Activated CD4-positive, alpha-beta T cell treated with anti-CD3 and anti-CD28 coated beads, Interleukin-10, Interleukin-2, amounts not matched to agents 100 ng/mL and 50 ng/mL, durations not matched to agents 16 hours and 8 hours (primary cell): ENCODE measurements at regions not wholly inside any gene's neighbourhood (a gene's known extent, or its start where the extent isn't known, plus 50 kb on each side); places are given as distances from the start of the nearest gene placed in this dataset.
A peak's percentile ranks its signal among the peaks of the same experiment; 100 is the strongest.

ENCODE experiments used
- DNase-seq: peaks from one replicate; pipeline ENCODE4 v3.0.0-alpha.2; 2020

DNA sequence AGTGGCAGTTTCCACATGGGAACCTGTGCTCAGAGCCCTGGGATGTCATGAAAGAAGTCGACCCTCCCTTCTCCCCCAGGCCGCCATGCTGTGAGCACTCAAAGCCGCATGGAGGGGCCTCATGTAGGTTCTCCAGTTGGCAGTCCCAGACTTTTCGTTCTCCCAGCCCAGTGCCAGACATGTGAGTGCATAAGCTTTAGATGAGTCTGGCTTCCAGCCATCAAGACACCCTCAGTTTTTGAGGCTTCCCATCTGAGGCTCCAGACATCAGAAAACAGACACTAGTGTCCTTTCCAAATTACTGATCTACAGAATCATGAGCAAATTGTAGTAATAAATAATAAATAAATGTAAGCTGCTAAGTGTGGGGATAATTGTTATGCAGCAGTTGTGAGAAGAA is 136.5 kb upstream of the AGBL1 start:
- no peak for DNase-seq

DNA sequence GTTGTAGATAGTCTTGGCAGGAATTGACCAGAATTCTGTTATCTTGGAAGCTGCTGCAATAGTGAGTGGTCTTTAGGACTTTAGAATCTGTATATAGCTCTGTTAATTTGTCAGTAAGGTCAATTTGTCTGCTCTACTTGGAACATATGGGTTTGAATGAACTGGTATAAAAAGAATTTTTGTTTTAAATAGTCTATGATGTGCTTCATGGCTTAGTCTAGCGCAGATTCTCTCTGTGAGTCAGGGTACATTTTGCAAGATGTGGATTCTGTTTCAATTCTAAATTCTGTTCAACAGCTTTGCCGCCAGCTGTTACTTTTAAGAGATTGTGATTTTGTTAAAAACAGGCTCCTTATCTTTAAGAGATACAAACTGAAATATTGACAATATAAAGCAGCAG is 135.9 kb upstream of the AGBL1 start:
- no peak for DNase-seq

DNA sequence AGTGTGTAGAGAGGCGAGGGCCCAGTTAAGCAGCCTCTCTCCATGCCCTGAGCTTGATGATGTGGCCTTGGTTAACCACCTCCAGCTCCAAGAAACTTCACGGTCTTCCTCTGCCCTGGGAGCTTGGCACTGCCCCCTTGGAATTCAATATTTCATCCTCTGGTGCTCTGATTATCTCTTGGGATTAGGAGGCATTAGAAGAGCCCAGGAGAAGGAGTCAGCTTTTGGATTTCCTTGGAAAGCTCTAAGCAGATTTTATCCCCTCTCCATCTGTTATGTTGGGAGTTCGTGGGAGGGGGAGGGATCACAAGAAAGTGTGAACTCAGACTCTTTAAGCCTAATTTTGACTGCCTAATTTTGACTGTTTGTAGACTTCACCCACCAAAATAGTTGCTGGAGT is 132.7 kb upstream of the AGBL1 start:
- no peak for DNase-seq

DNA sequence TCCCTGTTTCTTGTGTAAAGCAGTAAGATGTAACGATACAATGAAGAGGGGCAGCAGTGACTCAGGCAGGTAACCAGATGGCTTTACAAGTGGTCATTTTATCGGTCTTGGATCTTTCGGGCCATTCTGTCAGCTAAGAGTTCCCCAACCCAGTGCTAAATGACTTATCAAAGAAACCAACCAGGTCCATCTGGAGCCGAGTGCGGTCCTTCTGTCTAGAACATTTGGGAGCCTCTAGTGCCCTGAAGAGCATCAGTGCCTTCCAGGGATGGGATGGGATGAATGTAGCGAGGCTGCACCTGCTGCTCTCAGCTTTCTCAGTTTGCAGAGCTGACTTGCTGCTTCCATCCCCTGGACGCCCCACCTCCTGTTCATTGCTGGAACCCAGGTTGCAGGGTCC is 131.7 kb upstream of the AGBL1 start:
- DNase-seq = no peak

DNA sequence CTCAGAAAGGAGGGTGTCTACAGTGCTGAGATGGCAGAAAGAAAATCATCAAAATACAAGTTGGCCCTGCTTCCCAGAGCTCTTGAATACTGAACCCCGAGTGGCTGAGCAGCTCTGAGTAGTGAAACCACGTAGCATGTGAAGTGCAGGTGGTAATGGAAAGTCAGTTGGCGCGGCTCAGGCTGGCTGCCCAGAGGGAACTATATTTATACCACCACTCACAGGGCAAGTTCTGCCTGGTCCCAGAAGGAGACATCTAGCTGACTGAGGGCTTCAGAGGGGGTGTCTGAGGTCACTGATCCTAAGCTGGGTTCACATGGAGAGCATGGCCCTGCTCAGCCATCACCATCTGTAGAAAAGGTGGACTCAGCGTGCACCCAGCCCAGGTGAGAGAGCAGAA is 129.6 kb upstream of the AGBL1 start:
- DNase-seq = no peak

DNA sequence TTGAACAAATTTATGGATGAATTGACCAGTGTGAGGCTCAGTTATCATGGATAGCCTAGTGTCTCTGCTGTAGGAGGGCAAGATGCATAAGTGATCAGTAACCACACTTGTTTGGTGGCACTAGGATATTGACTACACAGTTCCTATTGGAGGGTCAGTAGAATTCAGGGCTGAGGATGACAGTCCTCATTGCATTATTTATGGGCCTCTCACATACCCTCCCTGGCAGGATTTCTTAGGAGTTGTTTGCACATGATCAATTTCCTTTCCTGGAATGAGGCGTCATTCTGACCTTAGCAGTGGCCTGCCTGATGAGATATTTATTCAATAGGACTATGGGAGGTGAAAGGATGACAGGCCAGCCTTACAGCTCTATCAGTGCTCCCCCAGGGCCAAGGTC is 125.1 kb upstream of the AGBL1 start:
- no peak for DNase-seq

DNA sequence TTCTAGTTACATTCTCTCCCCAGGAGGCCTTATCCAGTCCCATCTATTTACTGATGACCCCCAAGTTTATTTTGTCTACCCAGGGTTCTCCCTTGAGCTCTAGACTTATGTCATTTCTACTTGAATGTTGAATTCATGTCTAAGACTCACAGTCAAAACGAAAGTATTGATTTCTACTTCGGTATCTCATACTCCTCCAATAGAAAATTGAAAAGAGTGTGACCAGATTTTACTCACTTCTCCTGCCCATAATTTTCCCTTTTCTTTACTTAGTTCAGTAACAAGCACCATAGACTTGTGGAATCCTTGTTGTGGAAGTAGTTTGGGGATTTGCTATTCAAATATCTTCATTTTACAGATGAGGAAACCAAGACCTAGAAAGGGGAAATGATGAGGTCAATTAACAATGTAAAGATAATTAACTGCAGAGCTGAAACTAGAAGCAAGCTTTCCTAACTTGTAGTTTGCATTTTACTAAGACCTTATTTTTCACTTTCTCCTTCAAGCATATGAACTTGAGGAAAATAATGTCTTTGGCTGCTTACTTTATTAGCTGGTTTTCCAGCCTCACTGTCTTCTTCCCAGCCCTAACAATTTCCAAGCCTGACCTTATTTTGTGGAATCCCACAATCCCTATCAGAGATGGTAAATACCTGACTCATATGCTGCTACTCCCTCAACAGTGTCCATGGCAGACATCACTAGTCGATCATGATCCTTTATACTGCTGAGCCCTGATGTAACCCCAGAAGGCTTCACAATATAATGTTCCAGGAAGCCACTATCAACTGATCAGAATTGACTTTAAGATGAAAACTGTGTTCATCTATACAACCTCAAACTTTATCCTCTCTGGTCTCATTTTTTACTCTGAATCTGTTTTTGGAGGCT is 123.9 kb upstream of the AGBL1 start:
- DNase-seq = peak; percentile 28

DNA sequence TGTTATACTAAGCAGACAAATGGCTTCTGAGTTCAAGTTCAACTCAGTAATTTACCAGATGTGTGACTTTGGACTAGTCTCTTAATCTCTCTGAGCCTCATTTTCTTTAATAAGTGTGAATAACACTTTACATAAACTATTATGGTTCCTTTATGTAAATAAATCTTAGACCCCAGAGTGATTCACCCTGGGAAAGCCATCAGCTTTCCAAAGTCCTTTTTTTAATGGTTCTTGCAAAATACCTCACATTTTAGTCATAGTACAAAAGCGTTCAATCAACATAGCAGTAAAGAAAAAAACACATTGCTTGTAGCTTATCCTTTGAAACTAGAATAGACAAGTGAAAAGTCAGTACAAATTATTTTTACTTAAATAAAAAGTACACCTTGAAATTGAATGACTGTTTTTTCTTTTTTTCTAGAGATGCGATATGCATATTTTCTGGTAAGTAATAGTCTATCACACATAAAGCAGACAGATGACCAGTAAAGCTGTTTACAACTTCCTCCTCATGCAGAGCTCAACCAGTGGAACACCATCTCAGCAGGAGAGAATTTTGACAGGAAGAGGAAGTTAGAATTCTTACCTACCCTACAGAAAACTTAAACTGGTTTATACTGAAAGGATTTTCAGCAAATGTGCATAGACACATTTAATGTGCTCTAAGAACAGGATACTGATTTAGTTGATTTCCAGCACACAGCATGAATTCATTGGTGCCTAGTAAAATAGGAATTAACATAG is 123.0 kb upstream of the AGBL1 start:
- no peak for DNase-seq

DNA sequence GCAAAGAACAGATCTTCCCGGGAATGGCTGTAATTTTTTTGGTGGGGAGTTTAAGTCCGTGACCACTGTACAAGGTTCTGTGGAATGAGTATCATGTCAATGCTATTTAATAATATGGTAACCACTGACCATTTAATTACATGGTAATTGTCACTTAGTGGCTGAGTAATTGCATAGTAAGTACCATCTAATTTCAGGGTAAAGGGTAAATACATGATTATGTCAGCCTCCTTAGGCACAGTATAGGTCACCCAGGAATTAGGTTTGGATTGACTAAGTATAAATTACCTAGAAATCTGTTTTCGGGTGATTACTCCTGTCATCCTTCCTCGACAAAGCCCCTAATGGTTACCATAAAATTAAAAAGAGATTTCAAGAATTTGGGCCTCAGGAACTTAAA is 120.1 kb upstream of the AGBL1 start:
- no peak for DNase-seq

DNA sequence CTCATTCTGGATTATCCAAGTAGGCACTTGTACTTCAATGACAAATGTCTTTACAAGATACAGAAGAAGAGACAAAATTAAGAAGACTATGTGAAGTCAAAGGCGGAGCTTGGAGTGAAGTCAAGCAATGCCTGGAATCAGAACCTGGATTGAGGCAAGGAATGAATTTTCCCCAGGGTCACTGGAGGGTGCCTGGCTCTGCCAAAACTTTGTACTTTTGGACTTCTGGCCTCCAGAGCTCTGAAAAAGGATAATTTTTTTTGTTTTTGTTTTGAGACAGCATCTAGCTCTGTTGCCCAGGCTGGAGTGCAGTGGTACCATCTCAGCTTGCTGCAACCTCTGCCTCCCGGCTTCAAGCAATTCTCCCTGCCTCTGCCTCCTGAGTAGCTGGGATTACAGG is 119.3 kb upstream of the AGBL1 start:
- no peak for DNase-seq

DNA sequence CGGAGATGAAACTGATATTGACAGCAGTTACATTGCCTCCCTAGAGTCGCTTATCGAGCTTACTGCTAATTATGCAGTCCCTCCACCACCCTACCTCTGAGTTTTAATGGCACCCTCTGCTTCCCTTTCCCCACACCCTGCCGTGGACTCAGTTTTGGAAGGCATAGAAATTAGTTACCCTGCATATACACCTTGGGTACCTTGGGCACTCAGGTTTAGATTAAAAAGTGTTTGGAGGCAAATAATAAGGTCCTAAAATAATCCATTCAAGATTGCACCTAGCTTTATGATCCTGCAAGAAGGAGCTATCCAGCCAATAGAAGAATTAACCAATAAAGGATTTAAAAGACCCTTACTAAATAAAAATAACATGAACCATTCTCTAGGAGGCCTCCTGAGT is 117.8 kb upstream of the AGBL1 start:
- DNase-seq = no peak

DNA sequence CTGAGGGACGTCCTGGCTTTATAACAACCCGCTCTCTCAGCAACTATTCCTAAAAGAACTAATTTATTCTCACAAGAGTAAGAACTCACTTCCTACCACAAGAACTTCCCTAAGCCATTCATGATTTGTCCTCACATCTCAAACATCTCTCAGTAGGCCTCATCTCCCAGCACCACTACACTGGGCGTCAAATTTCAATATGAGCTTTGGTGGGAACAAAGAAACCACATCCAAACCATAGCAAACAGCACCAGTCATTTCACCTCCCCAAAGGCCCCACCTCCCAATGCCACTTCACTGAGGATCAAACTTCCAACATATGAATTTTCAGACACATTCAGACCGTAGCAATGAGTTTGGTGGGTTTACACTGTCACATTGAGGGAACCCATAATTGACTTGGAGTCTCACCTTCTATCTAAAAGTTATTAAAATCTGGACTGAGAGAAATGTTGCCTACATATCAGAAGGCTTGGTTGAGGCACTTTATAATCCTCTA is 116.4 kb upstream of the AGBL1 start:
- peak; percentile 16 for DNase-seq

DNA sequence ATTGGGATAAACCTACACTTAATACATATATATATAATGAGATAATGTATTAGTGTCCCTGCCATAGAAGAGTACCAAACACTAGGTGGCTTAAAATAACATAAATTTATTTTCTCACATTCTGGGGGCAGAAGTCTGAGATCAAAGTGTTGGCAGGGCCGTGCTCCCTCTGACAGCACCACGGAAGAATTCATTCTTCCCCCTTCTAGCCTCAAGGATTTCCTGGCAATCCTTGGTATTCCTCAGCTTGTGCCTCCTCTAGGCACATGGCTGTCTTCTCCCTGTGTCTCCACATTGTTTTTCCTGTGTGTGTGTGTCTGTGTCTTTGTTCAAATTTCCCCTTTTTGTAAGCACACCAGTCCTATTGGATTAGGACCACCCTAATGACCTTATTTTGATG is 115.2 kb upstream of the AGBL1 start:
- DNase-seq = no peak

DNA sequence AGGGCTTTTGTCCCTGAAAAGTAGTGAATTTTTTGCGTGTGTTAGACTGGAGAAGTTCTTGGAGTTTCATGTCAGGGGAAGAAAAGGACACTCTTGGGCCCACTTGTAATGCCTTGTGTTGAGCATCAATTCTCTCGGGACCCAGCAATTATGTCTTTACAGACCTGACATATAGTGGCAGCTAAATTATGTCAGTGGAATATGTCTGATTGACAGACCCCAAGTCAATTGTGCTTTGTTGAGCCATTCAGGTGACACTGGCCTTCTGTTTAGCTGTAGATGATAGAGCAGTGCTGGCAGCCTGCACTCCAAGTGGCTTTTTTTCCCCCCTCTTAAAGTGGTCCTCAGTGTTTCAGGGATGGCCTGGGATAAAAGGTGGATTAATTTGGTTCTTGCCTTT is 112.1 kb upstream of the AGBL1 start:
- no peak for DNase-seq

DNA sequence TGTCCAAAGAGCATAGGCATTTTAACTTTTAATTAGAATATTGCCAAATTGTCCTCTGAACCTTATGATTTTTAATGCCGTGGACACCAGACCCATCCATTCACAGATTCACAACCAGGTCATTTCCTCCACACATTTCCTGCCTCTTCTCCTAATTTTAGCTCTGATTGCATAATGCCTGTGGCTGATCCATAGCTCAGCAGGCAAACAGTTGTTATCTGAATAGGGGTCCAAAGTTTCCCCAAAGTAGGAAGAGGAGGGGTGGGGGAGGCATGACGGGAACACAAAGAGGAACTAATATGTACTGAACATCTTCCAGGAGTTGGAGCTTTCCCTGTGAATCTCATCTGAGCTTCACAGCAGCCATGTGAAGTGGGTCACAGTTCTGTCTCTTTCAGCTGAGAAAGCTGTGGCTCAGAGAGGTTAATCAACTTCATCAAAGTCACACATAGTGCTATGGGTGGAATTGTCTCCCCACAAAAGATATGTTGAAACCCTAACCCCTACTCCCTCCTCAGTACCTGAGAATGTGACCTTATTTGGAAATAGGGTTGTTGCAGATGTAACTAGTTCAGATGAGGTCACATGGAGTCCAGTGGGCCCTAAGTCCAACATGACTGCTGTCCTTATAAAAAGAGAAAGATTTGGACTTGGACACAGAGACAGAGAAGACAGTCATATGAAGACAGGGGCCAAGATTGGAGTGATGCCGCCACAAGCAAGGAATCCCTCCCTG is 106.7 kb upstream of the AGBL1 start:
- DNase-seq = no peak

DNA sequence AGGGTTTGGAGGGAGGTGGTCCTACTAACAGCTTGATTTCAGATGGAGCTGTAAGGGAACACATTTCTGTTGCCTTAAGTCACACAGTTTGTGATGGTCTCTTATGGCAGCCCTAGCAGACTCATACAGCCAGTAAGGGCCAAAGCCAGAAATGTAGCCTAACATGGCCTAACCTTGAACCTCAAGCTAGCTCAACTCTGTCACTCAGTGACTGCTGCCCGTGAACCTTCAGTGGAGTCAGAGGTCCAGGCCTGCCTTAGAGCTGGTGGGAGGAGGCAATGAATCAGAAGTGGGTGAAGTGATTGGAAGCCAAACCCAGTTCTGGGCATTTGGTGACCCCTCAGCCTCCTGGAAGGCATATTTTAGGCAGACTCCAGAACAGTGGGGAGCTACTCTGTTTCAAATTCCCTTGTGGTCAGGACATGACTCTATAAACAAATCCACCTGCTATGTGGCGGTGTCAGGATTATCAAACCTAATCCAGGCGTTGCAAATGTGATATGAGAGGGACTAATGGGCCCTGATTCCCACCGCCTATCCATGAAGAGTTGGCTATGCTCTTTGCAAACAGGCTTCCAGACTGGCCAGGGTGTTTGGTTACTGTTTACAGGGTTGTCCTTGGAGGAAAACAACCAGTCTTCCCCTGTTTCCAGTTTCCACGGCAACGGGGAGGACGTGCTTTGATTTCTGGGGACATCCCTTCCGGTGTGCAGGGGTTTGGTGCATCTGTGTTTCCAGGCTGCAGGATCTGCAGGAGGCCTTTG is 105.9 kb upstream of the AGBL1 start:
- no peak for DNase-seq

DNA sequence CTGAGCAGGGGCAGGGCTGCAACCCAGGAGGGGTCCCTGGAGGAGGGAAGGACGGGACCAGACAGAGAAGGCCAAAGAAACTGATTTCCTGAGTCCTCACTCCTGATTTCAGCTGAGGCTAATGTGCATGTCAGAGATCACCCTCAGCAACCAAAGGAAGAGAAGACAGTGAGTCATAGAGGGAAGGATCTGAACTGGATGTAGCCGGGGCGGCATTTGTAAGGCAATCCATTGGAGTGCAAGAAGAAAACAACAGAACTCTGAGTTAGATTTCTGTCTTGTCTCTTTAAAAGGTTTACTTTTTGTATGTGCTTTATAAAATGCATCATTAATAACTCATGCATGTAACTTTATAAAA is 105.3 kb upstream of the AGBL1 start:
- DNase-seq = no peak

DNA sequence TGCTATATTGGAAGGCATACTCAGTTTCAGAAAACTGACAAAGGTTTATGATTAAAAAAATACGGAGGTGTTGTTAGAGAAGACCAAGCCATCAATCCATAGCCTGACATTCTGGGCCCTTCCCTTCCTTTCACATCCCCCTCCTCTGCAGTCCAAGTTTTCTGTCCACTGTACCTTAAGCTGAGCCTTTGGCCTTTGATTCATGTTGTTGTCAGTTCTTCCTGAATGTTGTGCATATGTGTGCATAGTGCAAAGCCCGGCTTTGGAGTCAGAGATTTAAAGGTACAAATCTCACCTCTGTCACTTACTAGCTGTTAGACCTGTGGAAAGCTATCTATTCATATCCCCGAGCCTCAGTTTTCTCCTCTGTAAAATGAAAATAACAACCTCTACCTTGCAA is 104.9 kb upstream of the AGBL1 start:
- no peak for DNase-seq

DNA sequence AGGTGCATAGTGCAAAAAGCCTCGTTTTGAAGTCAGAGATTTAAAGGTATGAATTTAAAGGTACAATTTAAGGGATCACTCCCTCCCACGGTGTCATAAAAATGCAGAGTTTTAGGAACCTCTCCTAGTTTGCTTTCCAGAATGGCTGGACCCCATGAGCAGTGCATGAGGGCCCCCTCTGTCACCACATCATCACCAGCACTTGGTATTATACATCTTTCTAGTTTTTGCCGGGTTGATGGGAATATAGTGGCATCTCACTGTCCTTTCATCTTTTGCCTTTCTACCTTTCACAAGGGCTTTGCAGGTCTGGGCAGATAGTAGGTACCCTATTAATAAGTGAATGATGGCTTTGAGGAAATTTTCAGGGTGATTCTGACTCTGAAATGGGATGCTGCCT is 103.6 kb upstream of the AGBL1 start:
- DNase-seq = no peak

DNA sequence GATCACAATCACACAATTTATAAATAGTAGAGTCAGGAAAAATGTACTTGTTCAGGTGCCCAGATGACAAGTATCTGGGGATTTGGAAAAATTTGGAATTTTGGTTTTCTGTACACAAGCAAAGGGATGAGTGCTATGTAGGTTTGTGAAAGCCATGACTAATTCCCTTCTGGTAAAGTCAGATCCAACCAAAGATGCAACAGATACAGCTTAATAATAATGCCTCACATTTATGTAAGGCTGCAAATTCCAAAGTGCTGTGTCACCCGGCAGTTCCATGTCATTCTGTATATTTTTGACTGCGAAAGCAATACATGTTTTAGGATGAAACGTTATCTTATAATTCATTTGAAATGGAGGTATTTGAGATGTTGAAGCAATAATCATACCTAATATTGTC is 102.7 kb upstream of the AGBL1 start:
- DNase-seq = no peak

DNA sequence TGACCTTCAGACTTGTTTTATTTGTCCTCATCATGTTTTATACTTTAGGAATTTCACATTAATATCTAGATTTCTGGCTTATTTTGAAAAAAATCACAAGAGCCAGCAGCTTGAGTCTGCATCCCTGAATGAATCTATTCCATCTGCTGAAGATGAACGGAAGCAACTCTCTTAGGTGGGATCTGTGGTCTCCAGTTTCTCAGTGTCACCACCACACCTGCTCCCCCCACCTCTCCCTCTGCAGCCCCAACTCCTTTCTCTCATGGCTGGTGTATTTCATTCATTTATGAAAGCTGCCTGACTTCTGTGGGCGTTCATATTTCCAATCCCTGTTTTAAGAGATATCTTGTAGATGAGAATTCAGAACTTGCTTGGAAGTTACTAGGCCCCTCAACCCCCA is 102.1 kb upstream of the AGBL1 start:
- no peak for DNase-seq

DNA sequence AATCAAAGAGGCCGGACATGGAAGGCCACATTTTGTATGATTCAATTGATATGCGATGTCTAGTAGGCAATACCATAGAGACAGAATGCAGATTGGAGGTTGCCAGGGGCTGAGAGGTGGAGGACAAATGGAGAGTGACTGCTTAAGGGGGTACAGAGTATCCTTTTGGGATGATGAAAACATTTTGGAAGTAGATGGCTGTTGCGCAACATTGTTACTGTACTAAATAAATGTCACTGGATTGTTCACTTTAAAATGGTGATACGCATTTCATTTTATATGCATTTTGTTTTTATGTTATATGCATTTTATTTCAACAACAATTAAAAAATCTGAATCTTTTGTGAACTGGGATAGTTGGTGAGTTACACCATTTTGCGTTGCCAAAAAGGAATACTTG is 99.7 kb upstream of the AGBL1 start:
- DNase-seq = no peak

DNA sequence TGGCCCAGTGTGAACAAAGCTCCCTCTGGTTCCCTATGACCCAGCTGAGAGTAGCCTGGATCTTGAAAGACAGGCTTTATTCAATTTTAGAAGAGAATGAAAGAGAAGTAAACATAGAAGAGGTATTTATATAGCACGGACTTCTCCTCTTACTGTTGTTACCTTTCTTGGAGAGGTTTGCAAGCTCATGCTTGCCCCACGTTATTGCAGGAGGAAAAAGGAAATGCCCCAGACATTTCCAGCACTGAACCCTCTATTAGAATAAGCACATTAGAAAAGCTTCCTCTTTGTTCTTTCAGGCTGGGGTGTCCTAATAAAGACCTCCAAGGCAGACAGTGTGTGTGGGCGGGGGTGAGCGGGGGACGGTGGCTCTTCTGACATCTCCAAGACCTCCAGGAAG is 98.7 kb upstream of the AGBL1 start:
- no peak for DNase-seq
